HG02588 (cell line): ENCODE measurements at regions not wholly inside any gene's neighbourhood (a gene's known extent, or its start where the extent isn't known, plus 50 kb on each side); places are given as distances from the start of the nearest gene placed in this dataset.
"Not testable (repeated sequence)": the region's sequence is repeated elsewhere in the genome, so short reads cannot be mapped to it uniquely, and the experiment has no call there.

ENCODE experiments used
- ATAC-seq: cut with Tn5 transposase; IDR thresholded peaks from one replicate; pipeline ENCODE4 v1.9.1; 2021; ENCODE audit warnings: mild to moderate bottlenecking, moderate library complexity; ENCODE audit not compliant: unreplicated experiment

GRCh38 chr4:25981749-25982148 is 67.7 kb downstream of the SMIM20 start:
- ATAC-seq = no peak

GRCh38 chr4:25982962-25983361 is 68.9 kb downstream of the SMIM20 start:
- ATAC-seq = no peak

DNA sequence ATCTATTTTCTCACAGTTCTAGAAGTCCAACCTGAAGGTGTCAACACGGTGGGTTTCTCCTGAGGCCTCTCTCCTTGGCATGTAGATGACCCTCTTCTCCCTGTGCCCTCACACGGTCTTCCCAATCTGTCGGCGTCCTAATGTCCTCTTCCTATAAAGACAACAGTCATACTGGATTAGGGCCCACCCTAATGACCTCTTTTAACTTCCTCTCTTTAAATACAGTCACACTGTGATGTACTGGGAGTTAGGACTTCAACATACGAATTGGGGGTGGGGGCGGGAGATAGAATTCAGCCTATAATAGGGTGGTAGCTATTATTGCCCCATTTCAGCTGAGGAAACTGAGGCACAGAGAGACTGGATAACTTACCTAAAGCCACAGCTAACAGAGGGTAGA is 70.2 kb downstream of the SMIM20 start:
- no peak for ATAC-seq

DNA sequence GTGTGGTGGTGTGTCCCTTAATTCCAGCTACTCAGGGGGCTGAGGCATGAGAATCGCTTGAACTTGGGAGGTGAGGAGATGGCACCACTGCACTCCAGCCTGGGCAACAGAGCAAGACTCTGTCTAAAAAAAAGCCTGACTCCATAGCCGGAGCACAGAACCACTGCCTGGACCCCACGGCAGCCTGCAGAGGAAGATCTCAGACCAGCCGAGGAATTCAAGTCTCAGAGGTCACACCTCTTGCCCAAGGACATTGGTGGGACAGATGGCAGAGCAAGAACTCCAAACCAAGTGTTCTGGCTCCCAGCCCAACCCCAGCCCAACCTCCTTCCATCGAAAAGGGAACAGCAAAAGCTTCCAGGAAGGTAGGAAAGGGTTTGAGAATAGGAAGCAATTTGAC is 70.8 kb downstream of the SMIM20 start:
- no peak for ATAC-seq

DNA sequence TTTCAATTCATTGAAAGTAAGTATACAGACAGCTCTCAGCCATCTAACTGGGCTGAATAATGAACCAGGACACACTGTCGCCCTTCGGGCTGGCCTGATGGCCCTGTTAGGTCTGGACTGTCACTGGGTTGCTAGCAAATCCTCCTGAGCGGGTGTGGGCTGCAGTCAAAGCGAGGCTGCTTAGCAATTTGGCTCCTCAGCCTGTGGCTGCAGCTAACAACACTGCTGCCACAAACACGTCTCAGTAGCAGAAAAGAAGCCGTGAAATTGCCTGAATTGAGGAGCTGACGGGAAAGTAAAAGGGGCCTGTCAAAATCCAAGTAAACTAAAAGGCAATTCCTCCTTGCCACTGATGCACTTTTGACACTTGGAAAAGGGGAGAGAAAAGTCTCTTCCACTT is 72.8 kb downstream of the SMIM20 start:
- ATAC-seq = no peak

DNA sequence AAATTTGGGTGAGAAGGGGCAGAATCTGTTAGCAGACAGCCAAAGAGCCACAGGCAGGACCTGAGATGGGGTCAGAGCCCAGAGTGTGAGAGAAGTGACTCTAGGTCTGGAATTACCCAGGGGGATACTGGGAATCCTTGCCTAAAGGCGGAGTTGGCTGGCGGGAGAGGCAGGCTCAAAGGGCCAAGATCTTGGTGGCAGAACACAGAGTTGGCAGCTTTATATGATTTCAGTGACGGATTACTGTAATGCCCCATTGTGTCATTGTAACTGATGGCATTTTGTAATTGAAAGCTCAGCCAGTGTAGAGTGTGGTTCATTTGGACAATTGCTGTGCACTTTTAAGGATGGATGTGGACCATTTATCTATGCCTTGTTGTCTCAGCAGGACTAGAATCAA is 77.3 kb downstream of the SMIM20 start:
- ATAC-seq = no peak

GRCh38 chr4:25993395-25994185 is 79.6 kb downstream of the SMIM20 start:
- ATAC-seq = no peak

GRCh38 chr4:25994577-25994976 is 80.6 kb downstream of the SMIM20 start:
- ATAC-seq = not testable (repeated sequence)

DNA sequence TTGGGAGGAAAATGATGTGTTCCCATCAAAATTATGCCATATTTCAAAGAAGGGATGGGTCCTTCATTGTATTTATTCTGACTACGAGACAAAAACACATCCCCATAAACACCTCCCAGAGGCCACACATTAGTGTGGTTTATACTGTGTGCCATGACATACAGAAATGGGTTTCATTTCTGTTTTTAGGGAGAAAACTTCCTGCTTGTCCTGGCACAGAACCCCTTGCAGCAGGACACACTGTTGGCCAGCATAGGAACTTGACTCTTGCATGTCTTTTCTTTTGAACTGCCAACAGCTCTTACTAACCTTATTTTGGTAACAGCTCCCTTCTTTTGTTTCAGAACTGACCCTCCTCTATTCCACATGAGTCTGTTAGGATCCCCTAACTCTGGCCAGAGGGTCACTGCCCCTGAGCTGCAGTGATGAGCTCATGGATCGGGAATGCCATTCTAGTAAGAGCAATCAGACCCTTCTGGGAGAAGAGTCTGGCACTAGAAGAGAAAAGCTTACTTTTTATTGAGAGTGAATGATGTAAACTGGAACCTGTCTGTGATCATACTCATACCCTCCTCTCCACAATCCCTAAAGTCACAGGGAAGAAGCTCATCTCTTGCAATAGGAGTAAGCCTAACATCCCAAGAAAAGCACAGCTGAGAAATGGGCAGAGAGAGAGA is 86.4 kb downstream of the SMIM20 start:
- no peak for ATAC-seq

- ATAC-seq = no peak
Measured at GRCh38 chr4:26001413-26001812, 87.4 kb downstream of the SMIM20 start.

- ATAC-seq = no peak
Measured at GRCh38 chr4:26001816-26002215, 87.8 kb downstream of the SMIM20 start.

- ATAC-seq = no peak
Measured at GRCh38 chr4:26003056-26003455, 89.0 kb downstream of the SMIM20 start.

DNA sequence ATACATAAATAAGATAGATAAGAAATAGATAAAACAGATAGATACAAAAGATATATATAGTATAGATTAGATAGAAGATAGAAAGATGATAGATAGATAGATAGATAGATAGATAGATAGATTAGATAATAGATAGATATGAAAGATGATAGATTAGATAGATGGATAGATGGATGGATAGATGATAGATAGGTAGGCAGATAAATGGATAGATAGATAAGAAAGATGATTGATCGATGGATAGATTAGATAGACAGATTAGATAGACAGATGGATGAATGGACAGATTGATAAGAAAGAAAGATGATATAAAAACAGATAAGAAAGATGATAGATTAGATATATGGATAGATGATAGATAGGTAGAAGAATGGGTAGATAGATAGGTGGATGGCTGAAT is 90.3 kb downstream of the SMIM20 start:
- ATAC-seq = no peak

GRCh38 chr4:26005764-26006163 is 91.7 kb downstream of the SMIM20 start:
- ATAC-seq = no peak

GRCh38 chr4:26008737-26009136 is 94.7 kb downstream of the SMIM20 start:
- no peak for ATAC-seq

DNA sequence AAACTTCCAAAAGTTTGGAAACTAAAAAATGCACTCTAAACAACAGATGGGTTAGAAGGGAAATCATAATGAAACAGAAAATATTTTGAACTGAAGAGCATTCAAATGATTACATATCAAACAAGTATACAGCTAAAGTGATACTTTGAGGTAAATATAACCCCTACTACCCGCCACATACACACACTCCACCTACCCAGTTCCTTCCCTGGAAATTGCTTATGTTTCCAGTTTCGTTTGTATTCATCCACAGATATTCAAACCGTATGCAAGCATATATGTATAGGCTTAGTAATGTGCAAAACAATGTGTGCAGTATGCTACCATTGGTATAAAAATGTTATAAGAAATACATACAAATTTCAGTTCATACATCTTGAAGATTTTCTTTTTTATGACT is 95.5 kb downstream of the SMIM20 start:
- no peak for ATAC-seq

DNA sequence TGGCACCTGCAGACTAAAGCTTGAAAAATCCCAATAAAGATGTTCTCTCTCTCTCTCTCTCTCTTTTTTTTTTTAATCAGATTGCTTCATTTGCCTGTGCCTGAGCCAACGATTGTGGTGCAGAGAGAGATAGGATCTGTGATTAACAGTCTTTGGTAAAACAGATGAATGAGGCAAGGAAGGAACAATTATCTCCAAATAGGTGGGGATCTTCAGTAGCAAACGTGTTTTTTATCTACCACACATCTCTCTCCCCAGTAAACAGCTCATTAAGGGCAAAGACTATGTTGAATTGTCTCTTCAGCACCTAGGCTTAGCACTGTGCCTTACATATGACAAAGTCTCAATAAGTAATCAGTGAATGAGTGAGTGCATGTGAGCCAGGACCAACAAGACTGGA is 96.3 kb downstream of the SMIM20 start:
- no peak for ATAC-seq

DNA sequence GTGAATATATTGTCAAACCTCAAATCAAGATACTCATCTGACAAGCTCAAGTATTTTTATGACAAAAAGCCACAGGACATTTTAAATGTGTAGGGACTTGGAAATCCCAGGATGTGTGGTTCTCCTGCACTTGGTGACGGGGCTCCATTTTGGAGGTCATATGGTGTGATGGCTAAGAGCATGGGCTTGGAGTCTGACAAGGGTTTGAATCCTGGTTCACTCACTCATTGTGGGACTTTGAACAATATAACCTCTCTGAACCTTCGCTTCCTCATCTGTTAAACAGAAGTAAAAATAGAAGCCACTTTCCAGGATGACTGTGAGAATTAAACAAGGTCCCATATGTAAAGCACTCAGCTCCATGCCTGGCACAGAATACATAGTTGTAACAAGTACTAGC is 99.6 kb downstream of the SMIM20 start:
- no peak for ATAC-seq

- no peak for ATAC-seq
Measured at GRCh38 chr4:26015133-26015651, 101.2 kb downstream of the SMIM20 start.

- ATAC-seq = no peak
Measured at GRCh38 chr4:26015906-26016305, 101.9 kb downstream of the SMIM20 start.

DNA sequence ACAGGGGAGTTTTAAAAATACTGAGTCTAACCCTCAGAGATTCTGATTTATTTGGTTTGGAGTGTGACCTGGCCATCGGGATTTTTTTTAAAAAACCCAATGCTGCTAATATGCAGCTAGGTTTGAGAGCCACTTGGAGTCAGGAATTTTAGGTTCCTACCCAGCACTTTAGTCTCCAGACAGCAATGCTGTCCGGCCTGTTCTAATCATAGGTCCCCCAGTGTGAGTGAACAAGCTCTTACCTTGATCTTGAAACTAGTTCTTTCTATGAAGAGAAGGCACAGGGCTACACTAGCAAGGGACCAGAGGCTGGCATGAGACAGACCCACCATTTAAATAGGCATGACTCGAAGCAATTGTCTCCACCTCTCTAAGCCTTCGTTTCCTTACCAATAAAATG is 103.5 kb downstream of the SMIM20 start:
- ATAC-seq = no peak

DNA sequence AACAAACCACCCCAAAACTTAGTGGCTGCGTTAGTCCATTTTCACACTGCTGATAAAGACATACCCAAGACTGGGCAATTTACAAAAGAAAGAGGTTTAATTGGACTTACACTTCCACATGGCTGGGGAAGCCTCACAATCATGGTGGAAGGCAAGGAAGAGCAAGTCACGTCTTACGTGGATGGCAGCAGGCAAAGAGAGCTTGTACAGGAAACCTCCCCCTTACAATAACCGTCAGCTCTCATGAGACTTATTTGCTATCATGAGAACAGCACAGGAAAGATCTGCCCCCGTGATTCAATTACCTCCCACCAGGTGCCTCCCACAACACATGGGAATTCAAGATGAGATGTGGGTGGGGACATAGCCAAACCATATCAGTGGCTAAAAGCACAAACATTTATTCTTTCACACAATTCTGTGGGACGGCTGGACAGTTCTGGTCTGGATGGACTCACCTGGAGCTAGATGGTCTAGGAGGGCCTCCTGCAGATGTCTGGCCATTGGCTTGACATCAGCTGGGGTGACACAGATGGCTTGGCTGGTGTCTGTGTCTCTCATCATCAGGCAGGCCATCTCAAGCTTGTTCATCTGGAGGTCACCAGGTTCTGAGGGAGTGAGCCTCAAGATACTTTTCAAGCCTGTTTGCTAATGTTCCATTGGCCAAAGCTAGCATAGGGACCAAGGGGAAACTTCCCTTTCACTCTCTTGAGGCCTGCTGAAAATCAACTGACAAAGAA is 104.1 kb downstream of the SMIM20 start:
- not testable (repeated sequence) for ATAC-seq
